Endothelial cell of umbilical vein (primary cell): ENCODE measurements at regions not wholly inside any gene's neighbourhood (a gene's known extent, or its start where the extent isn't known, plus 50 kb on each side); places are given as distances from the start of the nearest gene placed in this dataset.

ENCODE experiments used
- BruUV-seq: library from RNA; stranded (reverse); fragments of 400-500 nt; replicated peaks from 2 replicates; lab custom pipeline; 2021; lab: Mats Ljungman, UMichigan
- CTCF ChIA-PET: fragments of 300-600, 350-600 bp; sonication (Branson Sonifier 250); formaldehyde crosslinking; loops from one replicate; lab custom pipeline; 2021; ENCODE audit warnings: antibody characterized with exemption, inconsistent platforms; lab: Charles Lee
- POLR2A ChIA-PET: fragments of 300-600, 350-600 bp; sonication (Branson Sonifier 250); formaldehyde crosslinking; loops from one replicate; lab custom pipeline; 2021; ENCODE audit warnings: antibody characterized with exemption, inconsistent platforms; lab: Charles Lee
- DNase-seq: peaks from one replicate; pipeline ENCODE4 v3.0.0-alpha.2; 2011; ENCODE audit warnings: low read depth, low spot score
- FAIRE-seq: peaks from 2 replicates; lab custom pipeline; 2011; peaks lifted over from hg19 to GRCh38; lab: Jason Lieb, UNC
- H2AFZ ChIP-seq: 2 replicates; pipeline ENCODE4 v1.6.0; 2012; ENCODE audit warnings: low read depth, low read length, control low read depth, inconsistent platforms
- H3K27ac ChIP-seq: 2 replicates; pipeline ENCODE4 v1.5.1; 2011; ENCODE audit warnings: low read depth, mild to moderate bottlenecking, control low read depth, low read length, moderate library complexity; ENCODE audit not compliant: insufficient read depth
- H3K27me3 ChIP-seq, 2 experiments: 2 replicates each; pipeline versions ENCODE4 v1.6.0 to v1.6.1; 2011; ENCODE audit warnings: low read length in 2 of 2, mixed read lengths in 1 of 2; ENCODE audit not compliant: control insufficient read depth in 2 of 2, insufficient read depth in 2 of 2
- H3K36me3 ChIP-seq, 2 experiments: 2 replicates in 1 of 2; 3 replicates in 1 of 2; pipeline ENCODE4 v1.5.1; 2011; ENCODE audit warnings: low read length in 2 of 2, mild to moderate bottlenecking in 1 of 2, moderate library complexity in 1 of 2; ENCODE audit not compliant: control insufficient read depth in 2 of 2, insufficient read depth in 2 of 2; ENCODE audit errors: extremely low read depth in 1 of 2
- H3K4me1 ChIP-seq: 3 replicates; pipeline ENCODE4 v1.5.1; 2011; ENCODE audit warnings: mild to moderate bottlenecking, low read length; ENCODE audit not compliant: control insufficient read depth, insufficient read depth; ENCODE audit errors: extremely low read depth
- H3K4me2 ChIP-seq: 2 replicates; pipeline ENCODE4 v1.6.1; 2011; ENCODE audit warnings: low read length, control low read depth, mixed read lengths; ENCODE audit not compliant: insufficient read depth
- H3K4me3 ChIP-seq, 3 experiments: fragments of 200-600 bp in 1 of 3; sonication (generic), shearing (Covaris generic) in 1 of 3; replicated peaks in 1 of 3; 2 replicates each; pipeline ENCODE4 v1.5.1; 2011 to 2016; ENCODE audit warnings: control low read depth in 3 of 3, low read length in 3 of 3, mild to moderate bottlenecking in 2 of 3, inconsistent platforms in 1 of 3, low read depth in 1 of 3, moderate library complexity in 1 of 3; ENCODE audit not compliant: insufficient read depth in 1 of 3
- H3K79me2 ChIP-seq: 2 replicates; pipeline ENCODE4 v1.6.0; 2012; ENCODE audit warnings: low read length, inconsistent platforms; ENCODE audit not compliant: control insufficient read depth, insufficient read depth
- H3K9ac ChIP-seq: replicated peaks from 2 replicates; pipeline ENCODE3; 2011; ENCODE audit warnings: low read length, control low read depth; ENCODE audit not compliant: insufficient read depth; ENCODE audit errors: extremely low read depth
- H3K9me1 ChIP-seq: replicated peaks from 3 replicates; pipeline ENCODE4 v1.6.0; 2011; ENCODE audit warnings: mild to moderate bottlenecking, low read length; ENCODE audit not compliant: control insufficient read depth, insufficient read depth; ENCODE audit errors: extremely low read depth
- H3K9me3 ChIP-seq: replicated peaks from 2 replicates; pipeline ENCODE4 v1.5.1; 2012; ENCODE audit warnings: low read length, inconsistent platforms; ENCODE audit not compliant: control insufficient read depth, insufficient read depth
- H4K20me1 ChIP-seq: replicated peaks from 2 replicates; pipeline ENCODE3; 2011; ENCODE audit warnings: mild to moderate bottlenecking, low read length; ENCODE audit not compliant: control insufficient read depth, insufficient read depth; ENCODE audit errors: extremely low read depth
- EZH2 ChIP-seq: IDR thresholded peaks from 2 replicates; pipeline ENCODE4 v1.6.1; 2012; ENCODE audit warnings: borderline replicate concordance, low read depth, mild to moderate bottlenecking, moderate library complexity, low read length, inconsistent platforms; ENCODE audit not compliant: severe bottlenecking
- FOS ChIP-seq: IDR thresholded peaks from 2 replicates; pipeline ENCODE4 v1.6.1; 2011; ENCODE audit warnings: mild to moderate bottlenecking, low read length, moderate library complexity, borderline replicate concordance; ENCODE audit not compliant: insufficient read depth
- GATA2 ChIP-seq: IDR thresholded peaks from 2 replicates; pipeline ENCODE4 v1.7.0; 2011; ENCODE audit warnings: low read depth, mild to moderate bottlenecking, moderate library complexity, mixed read lengths, low read length; ENCODE audit not compliant: insufficient read length, insufficient read depth
- JUN ChIP-seq: IDR thresholded peaks from 2 replicates; pipeline ENCODE4 v1.6.1; 2011; ENCODE audit warnings: borderline replicate concordance, low read depth; ENCODE audit not compliant: insufficient read length, insufficient read depth
- MAX ChIP-seq: IDR thresholded peaks from 2 replicates; pipeline ENCODE4 v1.6.1; 2011; ENCODE audit not compliant: insufficient read depth, insufficient read length
- MYC ChIP-seq: IDR thresholded peaks from one replicate; pipeline ENCODE4 v1.6.1; 2011; ENCODE audit warnings: mild to moderate bottlenecking, low read depth, low read length
- POLR2A ChIP-seq: IDR thresholded peaks from 2 replicates; pipeline ENCODE4 v1.6.1; 2012; ENCODE audit warnings: low read depth, mild to moderate bottlenecking, control low read depth, low read length
- POLR2AphosphoS5 ChIP-seq: IDR thresholded peaks from 2 replicates; pipeline ENCODE4 v1.6.1; 2012; ENCODE audit warnings: low read depth, mild to moderate bottlenecking, control low read depth, low read length, moderate library complexity; ENCODE audit not compliant: insufficient read depth
- dilution Hi-C: fragments of 300-500 bp; cut with MboI; formaldehyde crosslinking; loops from one replicate; pipeline ENCODE4 v1.15.0; 2019; ENCODE audit warnings: low sequenced_read_pairs; ENCODE audit not compliant: extremely low pct_ligation_motif_present
- intact Hi-C: fragments of 100-400 bp; cut with micrococcal nuclease; formaldehyde crosslinking; loops from one replicate; pipeline ENCODE4 v1.10.0; 2022
- TF ChIP-seq, protein P1 (sequence below), 2 donors: IDR thresholded peaks; 1 replicate in 1 of 2; 2 replicates in 1 of 2; pipeline ENCODE4 v1.5.1; 2011; ENCODE audit warnings: low read length in 2 of 2, mild to moderate bottlenecking in 2 of 2, moderate library complexity in 2 of 2, control low read depth in 1 of 2, inconsistent platforms in 1 of 2, low read depth in 1 of 2; ENCODE audit not compliant: insufficient read depth in 1 of 2; ENCODE audit errors: extremely low read depth in 1 of 2

DNA sequence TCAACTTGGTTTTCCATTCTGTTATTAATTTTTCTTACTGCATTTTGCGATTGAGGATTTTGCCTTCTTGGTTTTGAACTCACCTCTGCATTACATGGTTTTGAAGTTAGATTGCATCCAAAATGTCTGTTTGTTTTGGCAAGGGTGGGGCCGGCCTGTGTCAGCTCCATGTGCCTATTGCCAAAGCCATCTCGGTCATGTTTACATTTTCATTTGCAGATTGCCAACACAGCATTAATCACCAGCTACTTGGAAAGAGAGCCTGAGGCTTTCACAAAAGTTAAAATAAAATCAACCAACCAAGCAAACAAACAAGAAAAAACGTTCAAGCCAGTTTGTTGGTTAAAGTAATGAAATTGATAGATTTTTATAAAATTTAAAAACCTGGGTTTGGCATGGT lies 695.8 kb downstream of the TYW1 start:
- H3K79me2 ChIP-seq, result no peaks in the 10 kb centered on the region
- no TSS peak for BruUV-seq

More for the DNA sequence above, 695.8 kb downstream of the TYW1 start:
- DNase-seq (no peak), FAIRE-seq (no peak)
- H3K9me1 ChIP-seq, result no peaks in the 10 kb centered on the region
- CTCF ChIA-PET, result interaction anchor here (0.7 kb wide), 1 partner anchor 528 kb away, joined by 3 read pairs; no protein-coding TSS in a partner anchor
- no peaks in the 10 kb centered on the region for H4K20me1 ChIP-seq
- POLR2A ChIA-PET, result no interaction called here
- no peaks in the 10 kb centered on the region for H3K27me3 ChIP-seq
- TF ChIP-seq POLR2AphosphoS5, result no peak
- no peak for TF ChIP-seq MAX
- TF ChIP-seq JUN, result no peak
- TF ChIP-seq GATA2, result no peak
- TF ChIP-seq, protein P1, sequence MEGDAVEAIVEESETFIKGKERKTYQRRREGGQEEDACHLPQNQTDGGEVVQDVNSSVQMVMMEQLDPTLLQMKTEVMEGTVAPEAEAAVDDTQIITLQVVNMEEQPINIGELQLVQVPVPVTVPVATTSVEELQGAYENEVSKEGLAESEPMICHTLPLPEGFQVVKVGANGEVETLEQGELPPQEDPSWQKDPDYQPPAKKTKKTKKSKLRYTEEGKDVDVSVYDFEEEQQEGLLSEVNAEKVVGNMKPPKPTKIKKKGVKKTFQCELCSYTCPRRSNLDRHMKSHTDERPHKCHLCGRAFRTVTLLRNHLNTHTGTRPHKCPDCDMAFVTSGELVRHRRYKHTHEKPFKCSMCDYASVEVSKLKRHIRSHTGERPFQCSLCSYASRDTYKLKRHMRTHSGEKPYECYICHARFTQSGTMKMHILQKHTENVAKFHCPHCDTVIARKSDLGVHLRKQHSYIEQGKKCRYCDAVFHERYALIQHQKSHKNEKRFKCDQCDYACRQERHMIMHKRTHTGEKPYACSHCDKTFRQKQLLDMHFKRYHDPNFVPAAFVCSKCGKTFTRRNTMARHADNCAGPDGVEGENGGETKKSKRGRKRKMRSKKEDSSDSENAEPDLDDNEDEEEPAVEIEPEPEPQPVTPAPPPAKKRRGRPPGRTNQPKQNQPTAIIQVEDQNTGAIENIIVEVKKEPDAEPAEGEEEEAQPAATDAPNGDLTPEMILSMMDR (IDR thresholded peaks at IDR 0.05; ENCODE audit: extremely low read depth in 1 of 2, insufficient read depth in 1 of 2, low read depth in 1 of 2, low read length in 2 of 2), result no peak
- no peak for TF ChIP-seq MYC
- TF ChIP-seq POLR2A, result no peak
- TF ChIP-seq EZH2, result no peak
- TF ChIP-seq FOS, result no peak
- no peak overlapping the region for H3K27ac ChIP-seq
- no peaks in the 10 kb centered on the region for H3K36me3 ChIP-seq
- no peak overlapping the region for H3K9ac ChIP-seq
- dilution Hi-C loops, result no loop called here
- H3K9me3 ChIP-seq, result peaks cover 3% of the 10 kb centered on the region
- H2AFZ ChIP-seq, result no peak overlapping the region
- H3K4me2 ChIP-seq, result no peak overlapping the region
- H3K4me3 ChIP-seq, result no peak overlapping the region
- H3K4me1 ChIP-seq, result no peaks in the 10 kb centered on the region
- intact Hi-C loops, result no loop called here
